K562 (cell line): ENCODE measurements at regions not wholly inside any gene's neighbourhood (a gene's known extent, or its start where the extent isn't known, plus 50 kb on each side); places are given as distances from the start of the nearest gene placed in this dataset.

Experiments
- ATAC-seq: fragments of 200-7000 bp; cut with Tn5 transposase; 3 replicates; pipeline ENCODE4 v1.9.1; 2020; ENCODE audit warnings: moderate library complexity
- BruUV-seq: library from RNA; stranded (reverse); fragments of 400-500 nt; replicated peaks from 2 replicates; lab custom pipeline; 2021; lab: Mats Ljungman, UMichigan
- CTCF ChIA-PET: fragments of 300-600 bp; formaldehyde crosslinking; extraction: SDS; loops from one replicate; lab custom pipeline; 2021; ENCODE audit warnings: low intra/inter-chr PET ratio; lab: Yijun Ruan, JAX
- POLR2A ChIA-PET: fragments of 300-600, 350-650 bp; sonication (Branson Sonifier 250); formaldehyde crosslinking; extraction: SDS; loops from one replicate; lab custom pipeline; 2021; ENCODE audit warnings: antibody characterized with exemption, inconsistent platforms; lab: Yijun Ruan, JAX
- DNase-seq, 4 experiments: peaks; one replicate each; pipeline versions ENCODE4 v3.0.0 to v3.0.0-alpha.2; 2011 to 2018; ENCODE audit warnings: low spot score in 3 of 4, mixed read lengths in 3 of 4; ENCODE audit errors: extremely low read depth in 1 of 4
- FAIRE-seq: peaks from 2 replicates; lab custom pipeline; 2011; peaks lifted over from hg19 to GRCh38; lab: Jason Lieb, UNC
- H2AFZ ChIP-seq: 2 replicates; pipeline ENCODE4 v1.6.0; 2011; ENCODE audit warnings: low read depth, low read length, control low read depth, inconsistent platforms
- H3K27ac ChIP-seq: fragments of 200-600 bp; 3 replicates; pipeline ENCODE4 v1.8.0; 2011; ENCODE audit warnings: low read depth, mild to moderate bottlenecking, control low read depth, inconsistent platforms, low read length, moderate library complexity, mixed read lengths; ENCODE audit errors: extremely low read depth
- H3K27me3 ChIP-seq, 2 experiments: fragments of 300-600 bp in 1 of 2; 2 replicates in 1 of 2; 3 replicates in 1 of 2; pipeline versions ENCODE4 v1.6.0 to v1.8.0; 2011; ENCODE audit warnings: inconsistent platforms in 2 of 2, low read length in 2 of 2, mild to moderate bottlenecking in 1 of 2, mixed read lengths in 1 of 2, moderate library complexity in 1 of 2; ENCODE audit not compliant: control insufficient read depth in 2 of 2, insufficient read depth in 2 of 2
- H3K36me3 ChIP-seq: fragments of 300-600 bp; 3 replicates; pipeline ENCODE4 v1.8.0; 2011; ENCODE audit warnings: mild to moderate bottlenecking, low read length, inconsistent platforms; ENCODE audit not compliant: control insufficient read depth, insufficient read depth
- H3K4me1 ChIP-seq, 2 experiments: fragments of 200-600 bp in 1 of 2; replicated peaks in 1 of 2; 2 replicates in 1 of 2; 3 replicates in 1 of 2; pipeline versions ENCODE4 v1.5.1 to v1.8.0; 2011; ENCODE audit warnings: inconsistent platforms in 2 of 2, low read length in 2 of 2, mild to moderate bottlenecking in 1 of 2, mixed read lengths in 1 of 2, moderate library complexity in 1 of 2; ENCODE audit not compliant: control insufficient read depth in 2 of 2, insufficient read depth in 2 of 2
- H3K4me2 ChIP-seq: 2 replicates; pipeline ENCODE4 v1.6.1; 2011; ENCODE audit warnings: low read length, control low read depth, inconsistent platforms, mixed read lengths; ENCODE audit not compliant: insufficient read depth
- H3K4me3 ChIP-seq: fragments of 200-600 bp; sonication (generic), shearing (Covaris generic); 2 replicates; pipeline ENCODE4 v1.5.1; 2016; ENCODE audit warnings: control low read depth, inconsistent platforms
- H3K79me2 ChIP-seq: fragments of 200-600 bp; 3 replicates; pipeline ENCODE4 v1.8.0; 2011; ENCODE audit warnings: low read length, inconsistent platforms; ENCODE audit not compliant: control insufficient read depth, insufficient read depth
- H3K9ac ChIP-seq, 2 experiments: 2 replicates each; pipeline versions ENCODE4 v1.6.0 to v1.6.1; 2011; ENCODE audit warnings: low read depth in 2 of 2, low read length in 2 of 2, control low read depth in 1 of 2, inconsistent platforms in 1 of 2, mild to moderate bottlenecking in 1 of 2, mixed read lengths in 1 of 2; ENCODE audit not compliant: insufficient read depth in 1 of 2
- H3K9me1 ChIP-seq: one replicate; pipeline ENCODE4 v1.6.0; 2011; ENCODE audit warnings: inconsistent platforms, mild to moderate bottlenecking, low read length, moderate library complexity; ENCODE audit not compliant: control insufficient read depth, insufficient read depth
- H3K9me3 ChIP-seq: replicated peaks from 2 replicates; pipeline ENCODE4 v1.5.1; 2011; ENCODE audit warnings: low read depth, low read length, inconsistent platforms; ENCODE audit not compliant: control insufficient read depth, insufficient read depth
- H4K20me1 ChIP-seq: replicated peaks from 2 replicates; pipeline ENCODE4 v1.6.1; 2011; ENCODE audit warnings: low read length, inconsistent platforms, mixed read lengths; ENCODE audit not compliant: control insufficient read depth, insufficient read depth
- ASH1L ChIP-seq: fragments of 450-650 bp; IDR thresholded peaks from 2 replicates; pipeline ENCODE4 v1.6.1; 2018; ENCODE audit warnings: borderline replicate concordance, mild to moderate bottlenecking, low read depth; ENCODE audit not compliant: partially characterized antibody
- GTF2F1 ChIP-seq: IDR thresholded peaks from 2 replicates; pipeline ENCODE4 v1.6.1; 2011; ENCODE audit warnings: low read depth, low read length, improper control_type of control experiment
- KDM2B ChIP-seq: fragments of 250-450 bp; sonication (Bioruptor Pico); IDR thresholded peaks from 2 replicates; pipeline ENCODE4 v1.8.0; 2021; ENCODE audit warnings: mild to moderate bottlenecking, moderate library complexity
- MTA2 ChIP-seq: fragments of 450-650 bp; IDR thresholded peaks from 2 replicates; pipeline ENCODE4 v1.6.1; 2016; ENCODE audit warnings: low read depth
- NCOA4 ChIP-seq: fragments of 450-650 bp; IDR thresholded peaks from 2 replicates; pipeline ENCODE4 v1.6.1; 2018; ENCODE audit warnings: mild to moderate bottlenecking; ENCODE audit not compliant: partially characterized antibody
- NEUROD1 ChIP-seq: fragments of 150-350 bp; IDR thresholded peaks from 2 replicates; pipeline ENCODE4 v1.6.1; 2014; ENCODE audit warnings: borderline replicate concordance, low read length, low read depth; ENCODE audit not compliant: partially characterized antibody
- RUNX1 ChIP-seq: sonication (generic); IDR thresholded peaks from 2 replicates; pipeline ENCODE4 v1.6.1; 2016; ENCODE audit warnings: antibody characterized with exemption, low read depth
- SIX5 ChIP-seq, 2 experiments: IDR thresholded peaks; 2 replicates each; pipeline ENCODE4 v1.6.1; 2011; ENCODE audit warnings: low read length in 2 of 2, borderline replicate concordance in 1 of 2, low read depth in 1 of 2, mild to moderate bottlenecking in 1 of 2, moderate library complexity in 1 of 2; ENCODE audit not compliant: insufficient read depth in 1 of 2
- SNRNP70 ChIP-seq: fragments of 200-400 bp; formaldehyde crosslinking; optimal IDR thresholded peaks from 2 replicates; pipeline ENCODE3; 2017; ENCODE audit warnings: low read depth, low read length
- TRIM25 ChIP-seq: fragments of 450-650 bp; IDR thresholded peaks from 2 replicates; pipeline ENCODE4 v1.7.0; 2016; ENCODE audit warnings: borderline replicate concordance
- TRIM28 ChIP-seq: fragments of 450-650 bp; IDR thresholded peaks from 2 replicates; pipeline ENCODE4 v1.6.1; 2017
- ZFP91 ChIP-seq: sonication (generic); formaldehyde crosslinking; IDR thresholded peaks from 2 replicates; pipeline ENCODE4 v1.8.0; 2022; ENCODE audit warnings: mild to moderate bottlenecking, missing genetic modification reagents
- ZNF644 ChIP-seq: fragments of 200-800 bp; sonication (Bioruptor generic); IDR thresholded peaks from 2 replicates; pipeline ENCODE4 v1.6.1; 2016; ENCODE audit warnings: low read depth, missing genetic modification characterization, missing compliant biosample characterization
- ZNF695 ChIP-seq: fragments of 450-650 bp; formaldehyde crosslinking; IDR thresholded peaks from 2 replicates; pipeline ENCODE4 v1.4.0; 2020; ENCODE audit warnings: mild to moderate bottlenecking, moderate library complexity
- WGBS: fragments of 100-300 bp; shearing (Covaris generic); methylation state at CpG from one replicate; pipeline ENCODE4 v1.1.6; 2016; ENCODE audit warnings: low coverage, mixed read lengths; ENCODE audit not compliant: insufficient coverage; ENCODE audit errors: missing lambda C conversion rate; 5-methylcytosine and 5-hydroxymethylcytosine counted together
- in situ Hi-C: fragments of 300-500 bp; cut with MboI; formaldehyde crosslinking; loops from 4 replicates; pipeline ENCODE4 v1.15.0; 2018; ENCODE audit warnings: inconsistent platforms, mixed read lengths
- intact Hi-C: fragments of 100-400 bp; cut with micrococcal nuclease; formaldehyde crosslinking; loops from 2 replicates; pipeline ENCODE4 v1.14.2; 2022

GRCh38 chr12:126163984-126164383 lies 1098.7 kb downstream of the AACS start:
- ATAC-seq (no peak), DNase-seq (no peak), FAIRE-seq (no peak)
- intact Hi-C loops, result no loop called here
- 0% methylated on average over 8 of the region's 8 CpGs for WGBS
- in situ Hi-C loops, result no loop called here
- ChIA-PET CTCF (no interaction called here), POLR2A (no interaction called here)
- no peak overlapping the region for H3K9ac ChIP-seq
- H3K9me1 ChIP-seq, result no peaks in the 10 kb centered on the region
- no peak overlapping the region for H3K27ac ChIP-seq
- H3K27me3 ChIP-seq, result no peaks in the 10 kb centered on the region
- H3K4me1 ChIP-seq, result no peaks in the 10 kb centered on the region
- H3K4me2 ChIP-seq, result no peak overlapping the region
- no peak overlapping the region for H3K4me3 ChIP-seq
- H2AFZ ChIP-seq, result no peak overlapping the region
- H3K36me3 ChIP-seq, result no peaks in the 10 kb centered on the region
- no peak for TF ChIP-seq ZFP91
- no peak for TF ChIP-seq GTF2F1
- TF ChIP-seq SIX5 (IDR thresholded peaks at IDR 0.05; ENCODE audit: borderline replicate concordance in 1 of 2, insufficient read depth in 1 of 2, low read depth in 1 of 2, low read length in 2 of 2), result no peak
- no peak for TF ChIP-seq TRIM25
- no peak for TF ChIP-seq ASH1L
- no peak for TF ChIP-seq NCOA4
- no peak for TF ChIP-seq ZNF695 (CRISPR knock-in tag)
- TF ChIP-seq RUNX1, result no peak
- TF ChIP-seq ZNF644 (tag), result no peak
- no peak for TF ChIP-seq NEUROD1
- no peak for TF ChIP-seq SNRNP70
- no peak for TF ChIP-seq MTA2
- no peak for TF ChIP-seq KDM2B (CRISPR knock-in tag)
- TF ChIP-seq TRIM28, result no peak
- no peaks in the 10 kb centered on the region for H3K79me2 ChIP-seq
- no TSS peak for BruUV-seq
- H4K20me1 ChIP-seq, result no peaks in the 10 kb centered on the region
- 0 out of 2 replicates have a peak, but pooled peaks cover 2% of the 10 kb centered on the region for H3K9me3 ChIP-seq
